ENCODE measurements at regions not wholly inside any gene's neighbourhood (a gene's known extent, or its start where the extent isn't known, plus 50 kb on each side); places are given as distances from the start of the nearest gene placed in this dataset.

DNA sequence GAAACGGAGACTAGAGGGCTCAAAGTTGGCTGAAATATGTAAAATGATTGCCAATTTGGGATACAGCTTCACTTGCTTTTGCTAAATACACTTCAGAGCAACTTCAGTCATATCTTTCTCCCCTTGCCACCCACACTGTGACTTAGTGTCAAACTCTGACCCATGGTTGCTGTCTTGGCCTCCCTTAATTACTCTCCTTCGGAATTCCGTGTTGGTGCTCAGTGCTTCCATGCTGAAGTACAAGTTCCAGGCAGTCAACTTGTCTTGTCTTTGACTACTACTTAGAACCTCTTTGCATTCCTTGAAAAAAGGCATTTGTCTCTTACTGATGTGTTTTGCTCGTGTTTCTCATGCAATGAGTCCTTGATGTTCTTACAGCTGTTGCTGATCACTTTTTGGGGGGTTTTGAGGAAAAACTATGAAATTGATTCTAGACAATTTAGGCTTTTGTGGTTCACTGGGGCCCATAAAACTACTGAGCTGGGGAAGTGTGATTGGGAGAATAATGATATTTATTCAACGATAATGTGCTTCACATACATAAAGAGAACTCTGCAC is 146.0 kb downstream of the UBE2E3 start:
- Histone ChIP-seq H3K18ac (ENCODE audit: low read length) (no peak overlapping the region), H3K9me3 (ENCODE audit: insufficient read depth, low read depth, low read length) (no peaks in the 10 kb centered on the region), H4K8ac (ENCODE audit: low read depth, low read length) (no peak overlapping the region), H2AK5ac (ENCODE audit: low read length) (no peak overlapping the region), H3K79me1 (ENCODE audit: low read length) (no peaks in the 10 kb centered on the region), H3K4me1 (ENCODE audit: control insufficient read depth in 1 of 2, insufficient read depth in 2 of 2, low read length in 2 of 2) (no peaks in the 10 kb centered on the region), H3K4me3 (ENCODE audit: low read depth, low read length) (no peak overlapping the region), H2BK12ac (ENCODE audit: low read length) (no peak overlapping the region), H3K79me2 (ENCODE audit: control insufficient read depth, insufficient read depth, low read length, poor library complexity) (no peaks in the 10 kb centered on the region), H2AFZ (ENCODE audit: insufficient read depth, low read length, poor library complexity) (no peak overlapping the region), H4K91ac (ENCODE audit: low read depth, low read length) (no peak overlapping the region), H2BK5ac (ENCODE audit: low read depth, low read length, poor library complexity) (no peak overlapping the region), H4K12ac (ENCODE audit: low read depth, low read length) (no peak overlapping the region), H3K14ac (ENCODE audit: low read length) (no peak overlapping the region), H2BK120ac (ENCODE audit: insufficient read depth, low read length, poor library complexity) (no peak overlapping the region), H3K36me3 (ENCODE audit: control insufficient read depth in 1 of 2, insufficient read depth in 2 of 2, low read length in 2 of 2) (no peaks in the 10 kb centered on the region), H3K27ac (ENCODE audit: low read depth, low read length) (no peak overlapping the region), H3K4ac (ENCODE audit: low read depth, low read length) (no peak overlapping the region), H3K4me2 (ENCODE audit: low read length) (no peak overlapping the region), H3K9ac (ENCODE audit: low read length) (no peak overlapping the region), H3K27me3 (ENCODE audit: insufficient read depth, low read length) (no peaks in the 10 kb centered on the region), H3K23ac (ENCODE audit: low read length) (no peak overlapping the region)
- no CpG with 5 or more reads among the region's 5 CpGs for WGBS (ENCODE audit: extremely low coverage, insufficient coverage, insufficient read length)
- no peak for DNase-seq

DNA sequence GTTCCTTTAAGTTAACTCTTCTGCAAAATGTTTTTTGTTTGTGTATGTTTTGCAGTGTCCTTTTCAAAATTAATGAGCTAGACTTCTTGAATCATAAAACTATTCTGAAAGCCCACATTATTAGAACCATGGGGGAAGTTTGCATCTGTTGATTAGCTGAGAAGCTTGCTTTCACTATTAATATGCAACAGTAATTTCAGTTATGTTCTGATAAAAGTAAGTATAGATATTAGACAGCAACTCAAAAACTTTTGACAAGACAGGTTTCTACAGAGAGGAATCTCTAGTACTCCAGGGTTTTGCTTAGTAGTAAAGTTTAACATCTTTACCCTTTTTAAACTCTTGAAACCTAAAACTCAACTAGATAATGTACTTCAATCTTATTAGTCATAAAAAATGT is 147.8 kb downstream of the UBE2E3 start:
- H3K27ac ChIP-seq (ENCODE audit: low read depth, low read length), result no peak overlapping the region
- H3K27me3 ChIP-seq (ENCODE audit: insufficient read depth, low read length), result no peaks in the 10 kb centered on the region
- no peak overlapping the region for H2AK5ac ChIP-seq (ENCODE audit: low read length)
- H4K8ac ChIP-seq (ENCODE audit: low read depth, low read length), result no peak overlapping the region
- no peak overlapping the region for H2BK120ac ChIP-seq (ENCODE audit: insufficient read depth, low read length, poor library complexity)
- H2AFZ ChIP-seq (ENCODE audit: insufficient read depth, low read length, poor library complexity), result no peak overlapping the region
- no peaks in the 10 kb centered on the region for H3K79me1 ChIP-seq (ENCODE audit: low read length)
- H3K79me2 ChIP-seq (ENCODE audit: control insufficient read depth, insufficient read depth, low read length, poor library complexity), result no peaks in the 10 kb centered on the region
- H3K36me3 ChIP-seq (ENCODE audit: control insufficient read depth in 1 of 2, insufficient read depth in 2 of 2, low read length in 2 of 2), result no peaks in the 10 kb centered on the region
- H3K9me3 ChIP-seq (ENCODE audit: insufficient read depth, low read depth, low read length), result no peaks in the 10 kb centered on the region
- DNase-seq, result no peak
- no peak overlapping the region for H3K14ac ChIP-seq (ENCODE audit: low read length)
- H4K91ac ChIP-seq (ENCODE audit: low read depth, low read length), result no peak overlapping the region
- no peak overlapping the region for H3K4me3 ChIP-seq (ENCODE audit: low read depth, low read length)
- H4K12ac ChIP-seq (ENCODE audit: low read depth, low read length), result no peak overlapping the region
- H2BK5ac ChIP-seq (ENCODE audit: low read depth, low read length, poor library complexity), result no peak overlapping the region
- H3K4ac ChIP-seq (ENCODE audit: low read depth, low read length), result no peak overlapping the region
- H3K9ac ChIP-seq (ENCODE audit: low read length), result no peak overlapping the region
- no peak overlapping the region for H2BK12ac ChIP-seq (ENCODE audit: low read length)
- H3K23ac ChIP-seq (ENCODE audit: low read length), result no peak overlapping the region
- H3K4me1 ChIP-seq (ENCODE audit: control insufficient read depth in 1 of 2, insufficient read depth in 2 of 2, low read length in 2 of 2), result no peaks in the 10 kb centered on the region
- no peak overlapping the region for H3K4me2 ChIP-seq (ENCODE audit: low read length)
- no peak overlapping the region for H3K18ac ChIP-seq (ENCODE audit: low read length)

DNA sequence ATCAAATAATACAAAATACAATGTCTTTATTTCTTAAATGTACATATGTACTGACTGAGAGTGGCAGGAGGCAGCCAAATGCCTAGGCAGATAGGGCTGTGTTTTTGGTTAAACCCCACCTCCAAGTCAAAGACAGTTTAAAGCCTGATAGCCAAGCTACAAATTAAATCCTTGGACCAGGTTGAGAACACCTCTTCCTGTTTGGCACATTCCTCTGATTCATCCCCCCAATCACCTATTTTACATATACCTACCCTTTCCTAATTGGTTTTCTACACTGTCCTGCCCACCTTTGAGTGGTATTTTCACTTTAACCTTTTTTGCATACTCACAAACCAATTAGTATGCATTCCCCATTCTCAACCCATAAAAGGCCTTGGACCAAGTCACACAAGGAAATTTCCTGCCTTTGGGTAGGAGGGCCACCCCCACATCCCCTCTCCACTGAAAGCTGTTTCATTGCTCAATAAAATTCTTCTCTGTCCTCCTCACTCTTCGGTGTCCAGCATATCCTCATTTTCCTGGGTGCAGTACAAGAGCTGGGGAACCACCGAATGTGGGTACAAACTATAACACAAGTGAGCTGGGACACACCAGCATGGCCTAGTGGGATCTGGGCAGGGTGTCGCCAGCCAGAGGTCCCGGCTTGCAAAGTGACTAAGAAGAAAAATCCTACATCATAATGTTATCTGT is 149.1 kb downstream of the UBE2E3 start:
- Histone ChIP-seq H3K14ac (ENCODE audit: low read length) (no peak overlapping the region), H3K4me3 (ENCODE audit: low read depth, low read length) (no peak overlapping the region), H3K9me3 (ENCODE audit: insufficient read depth, low read depth, low read length) (no peaks in the 10 kb centered on the region), H2BK12ac (ENCODE audit: low read length) (no peak overlapping the region), H3K79me2 (ENCODE audit: control insufficient read depth, insufficient read depth, low read length, poor library complexity) (no peaks in the 10 kb centered on the region), H3K79me1 (ENCODE audit: low read length) (no peaks in the 10 kb centered on the region), H2AK5ac (ENCODE audit: low read length) (no peak overlapping the region), H3K4me1 (ENCODE audit: control insufficient read depth in 1 of 2, insufficient read depth in 2 of 2, low read length in 2 of 2) (no peaks in the 10 kb centered on the region), H3K23ac (ENCODE audit: low read length) (no peak overlapping the region), H3K18ac (ENCODE audit: low read length) (no peak overlapping the region), H2BK120ac (ENCODE audit: insufficient read depth, low read length, poor library complexity) (no peak overlapping the region), H3K4ac (ENCODE audit: low read depth, low read length) (no peak overlapping the region), H4K8ac (ENCODE audit: low read depth, low read length) (no peak overlapping the region), H3K9ac (ENCODE audit: low read length) (no peak overlapping the region), H3K27ac (ENCODE audit: low read depth, low read length) (no peak overlapping the region), H3K36me3 (ENCODE audit: control insufficient read depth in 1 of 2, insufficient read depth in 2 of 2, low read length in 2 of 2) (no peaks in the 10 kb centered on the region), H2AFZ (ENCODE audit: insufficient read depth, low read length, poor library complexity) (no peak overlapping the region), H3K27me3 (ENCODE audit: insufficient read depth, low read length) (no peaks in the 10 kb centered on the region), H3K4me2 (ENCODE audit: low read length) (no peak overlapping the region), H4K12ac (ENCODE audit: low read depth, low read length) (no peak overlapping the region), H4K91ac (ENCODE audit: low read depth, low read length) (no peak overlapping the region), H2BK5ac (ENCODE audit: low read depth, low read length, poor library complexity) (no peak overlapping the region)
- WGBS (ENCODE audit: extremely low coverage, insufficient coverage, insufficient read length), result no CpG with 5 or more reads among the region's 4 CpGs
- no peak for DNase-seq

DNA sequence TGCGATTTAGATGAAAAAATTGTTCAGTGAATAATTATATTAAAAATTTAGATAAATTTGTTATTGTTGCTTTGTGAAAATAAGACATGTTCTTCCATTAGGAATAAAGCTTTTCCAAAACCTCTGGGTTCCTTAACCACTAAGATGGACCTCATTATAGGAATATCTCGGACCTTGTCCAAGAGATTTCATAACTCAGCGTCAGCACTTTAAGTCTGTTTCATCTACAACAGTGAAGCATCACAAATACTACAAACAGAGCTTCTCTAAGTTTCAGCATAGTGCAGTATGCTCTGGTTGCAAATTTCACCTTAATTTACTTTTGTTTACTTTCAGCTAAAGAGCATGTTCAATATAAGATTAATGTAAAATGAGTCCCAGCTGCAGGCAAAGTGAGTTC is 150.3 kb downstream of the UBE2E3 start:
- no CpG with 5 or more reads among the region's 3 CpGs for WGBS (ENCODE audit: extremely low coverage, insufficient coverage, insufficient read length)
- Histone ChIP-seq H3K4me1 (ENCODE audit: control insufficient read depth in 1 of 2, insufficient read depth in 2 of 2, low read length in 2 of 2) (no peaks in the 10 kb centered on the region), H3K9ac (ENCODE audit: low read length) (no peak overlapping the region), H3K18ac (ENCODE audit: low read length) (no peak overlapping the region), H4K91ac (ENCODE audit: low read depth, low read length) (no peak overlapping the region), H3K4me3 (ENCODE audit: low read depth, low read length) (no peak overlapping the region), H3K36me3 (ENCODE audit: control insufficient read depth in 1 of 2, insufficient read depth in 2 of 2, low read length in 2 of 2) (no peaks in the 10 kb centered on the region), H2BK120ac (ENCODE audit: insufficient read depth, low read length, poor library complexity) (no peak overlapping the region), H3K9me3 (ENCODE audit: insufficient read depth, low read depth, low read length) (no peaks in the 10 kb centered on the region), H3K23ac (ENCODE audit: low read length) (no peak overlapping the region), H3K4ac (ENCODE audit: low read depth, low read length) (no peak overlapping the region), H3K14ac (ENCODE audit: low read length) (no peak overlapping the region), H2AK5ac (ENCODE audit: low read length) (no peak overlapping the region), H3K27ac (ENCODE audit: low read depth, low read length) (no peak overlapping the region), H3K27me3 (ENCODE audit: insufficient read depth, low read length) (no peaks in the 10 kb centered on the region), H4K8ac (ENCODE audit: low read depth, low read length) (no peak overlapping the region), H4K12ac (ENCODE audit: low read depth, low read length) (no peak overlapping the region), H2BK5ac (ENCODE audit: low read depth, low read length, poor library complexity) (no peak overlapping the region), H3K79me2 (ENCODE audit: control insufficient read depth, insufficient read depth, low read length, poor library complexity) (no peaks in the 10 kb centered on the region), H2AFZ (ENCODE audit: insufficient read depth, low read length, poor library complexity) (no peak overlapping the region), H3K4me2 (ENCODE audit: low read length) (no peak overlapping the region), H3K79me1 (ENCODE audit: low read length) (no peaks in the 10 kb centered on the region), H2BK12ac (ENCODE audit: low read length) (no peak overlapping the region)
- no peak for DNase-seq
